Heart left ventricle (tissue), 13 donors: ENCODE measurements at regions not wholly inside any gene's neighbourhood (a gene's known extent, or its start where the extent isn't known, plus 50 kb on each side); places are given as distances from the start of the nearest gene placed in this dataset.

Experiments
- POLR2A ChIP-seq, 2 donors: fragments of 450-650 bp; IDR thresholded peaks; one replicate each; pipeline ENCODE4 v1.6.1; 2017; ENCODE audit warnings: antibody characterized with exemption in 2 of 2, mild to moderate bottlenecking in 2 of 2, moderate library complexity in 2 of 2
- TF ChIP-seq, protein P1 (sequence below), 12 donors: fragments of 200-600 bp; sonication (generic) in 4 of 12; IDR thresholded peaks; one replicate each; pipeline versions ENCODE4 v1.5.0 to v1.8.0; 2018 to 2022; ENCODE audit warnings: antibody characterized with exemption in 12 of 12, mild to moderate bottlenecking in 5 of 12
- donor health status: ischemic (EF 13 %, LVEDD 7.1; RV severe dilation, severe dysfunction).
- donor health status: DM: no; HTN: yes; CAD: no.
- donor health status: DM: no; HTN: no; CAD: no.
- donor health status: ischemic (EF 25% LVEDD 6.9; RV normal size, moderate dysfunction).
- donor health status: ischemic (EF 25% LVEDD 5.7; RV mildly dilated, moderate dysfunction).
- donor health status: ischemic (EF 35%, LVEDD 5.7; RV mildly dilated, moderate dysfunction).
- donor health status: nonischemic (EF 11% LVEDD 7.7; RV severe dilation, severe dysfunction).
- donor health status: DM: yes; HTN: yes; CAD: no.
- donor health status: PGD.
- donor health status: ischemic (EF 29% LVEDD 5.4; RV normal size, mild dysfunction).
- donor health status: nonischemic (EF 23%, LVEDD 6.1; RV moderate dilation, normal function).

DNA sequence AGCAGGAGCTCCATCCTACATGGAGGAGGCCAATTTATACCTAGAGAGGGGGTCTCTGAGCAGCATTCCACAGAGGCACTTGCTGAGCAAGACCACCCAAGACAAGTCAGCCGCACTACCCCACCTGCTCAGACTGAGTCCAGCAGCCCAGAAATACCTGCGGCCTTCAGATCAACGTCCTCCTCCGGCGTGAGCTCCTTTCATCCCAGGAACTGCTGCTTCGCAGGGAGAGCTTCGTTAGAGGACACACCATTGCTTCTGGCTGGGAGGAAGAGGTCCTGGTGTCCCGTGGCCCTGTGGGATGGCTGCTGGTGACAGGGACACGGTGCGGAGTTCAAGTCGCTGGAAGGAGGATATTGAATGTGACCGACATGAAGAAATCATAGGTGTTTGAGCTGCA, 216.9 kb upstream of the PPP2R2D start:
- TF ChIP-seq POLR2A (IDR thresholded peaks at IDR 0.05): no peak
- TF ChIP-seq, protein P1, sequence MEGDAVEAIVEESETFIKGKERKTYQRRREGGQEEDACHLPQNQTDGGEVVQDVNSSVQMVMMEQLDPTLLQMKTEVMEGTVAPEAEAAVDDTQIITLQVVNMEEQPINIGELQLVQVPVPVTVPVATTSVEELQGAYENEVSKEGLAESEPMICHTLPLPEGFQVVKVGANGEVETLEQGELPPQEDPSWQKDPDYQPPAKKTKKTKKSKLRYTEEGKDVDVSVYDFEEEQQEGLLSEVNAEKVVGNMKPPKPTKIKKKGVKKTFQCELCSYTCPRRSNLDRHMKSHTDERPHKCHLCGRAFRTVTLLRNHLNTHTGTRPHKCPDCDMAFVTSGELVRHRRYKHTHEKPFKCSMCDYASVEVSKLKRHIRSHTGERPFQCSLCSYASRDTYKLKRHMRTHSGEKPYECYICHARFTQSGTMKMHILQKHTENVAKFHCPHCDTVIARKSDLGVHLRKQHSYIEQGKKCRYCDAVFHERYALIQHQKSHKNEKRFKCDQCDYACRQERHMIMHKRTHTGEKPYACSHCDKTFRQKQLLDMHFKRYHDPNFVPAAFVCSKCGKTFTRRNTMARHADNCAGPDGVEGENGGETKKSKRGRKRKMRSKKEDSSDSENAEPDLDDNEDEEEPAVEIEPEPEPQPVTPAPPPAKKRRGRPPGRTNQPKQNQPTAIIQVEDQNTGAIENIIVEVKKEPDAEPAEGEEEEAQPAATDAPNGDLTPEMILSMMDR (IDR thresholded peaks at IDR 0.05): no peak
